ENCODE measurements at regions not wholly inside any gene's neighbourhood (a gene's known extent, or its start where the extent isn't known, plus 50 kb on each side); places are given as distances from the start of the nearest gene placed in this dataset.

DNA sequence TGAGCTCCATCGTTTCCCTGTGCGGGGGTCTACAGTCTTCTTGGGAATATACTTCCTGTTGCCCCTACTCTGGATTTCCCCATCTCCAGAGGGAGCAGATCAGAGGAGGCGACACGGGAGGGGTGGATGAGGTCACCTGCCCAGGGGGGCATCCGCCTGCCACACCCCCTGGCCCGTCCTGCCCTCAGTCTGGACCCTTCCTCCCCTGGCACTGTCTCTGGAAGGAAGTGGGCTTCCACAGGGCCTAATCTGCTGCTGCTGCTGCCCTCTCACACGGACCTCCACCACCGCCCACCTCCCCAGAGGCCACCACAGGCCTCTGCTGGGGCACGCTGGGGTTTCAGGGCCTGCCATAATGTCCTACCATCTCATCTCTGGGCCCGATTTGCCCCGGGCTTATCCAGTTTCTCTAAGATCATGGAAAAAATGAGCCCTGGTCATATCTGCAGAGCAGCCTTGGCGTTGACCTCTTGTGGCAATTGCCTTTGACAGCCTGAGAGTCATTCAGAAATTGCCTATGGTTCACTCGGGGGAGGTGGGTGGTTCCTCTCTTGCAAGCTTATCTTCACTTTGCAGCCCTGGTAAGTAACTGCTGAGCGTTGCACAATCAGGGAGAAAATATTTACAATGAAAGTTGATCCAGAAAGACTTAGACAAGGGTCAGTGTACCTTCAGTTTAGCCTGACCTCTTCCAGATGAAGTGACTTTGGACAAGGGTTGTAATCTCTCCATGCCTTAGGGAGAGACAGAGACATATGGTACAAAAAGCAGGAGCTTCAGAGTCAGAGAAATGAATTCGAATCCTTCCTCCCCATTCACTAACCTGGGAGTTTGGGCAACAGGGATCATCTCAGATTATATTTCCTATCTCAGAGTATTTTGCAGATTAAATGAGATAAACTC is 252.4 kb downstream of the TOMM20 start:
- Histone ChIP-seq H3K4me2 (ENCODE audit: control insufficient read depth, extremely low read depth, insufficient read depth, low read depth, low read length) (no peak overlapping the region), H3K9me3 (ENCODE audit: control insufficient read depth, low read depth, low read length) (no peaks in the 10 kb centered on the region), H2AFZ (ENCODE audit: control insufficient read depth, low read length) (peak overlapping the region; percentile 37), H4K20me1 (ENCODE audit: control insufficient read depth, extremely low read depth, insufficient read depth, low read length) (no peaks in the 10 kb centered on the region), H3K4me3 (ENCODE audit: control insufficient read depth in 2 of 3, extremely low read depth in 1 of 3, insufficient read depth in 2 of 3, low read depth in 1 of 3, low read length in 3 of 3) (no peak overlapping the region), H3K9me1 (ENCODE audit: control insufficient read depth, extremely low read depth, insufficient read depth, low read length) (no peaks in the 10 kb centered on the region), H3K27ac (ENCODE audit: control insufficient read depth, insufficient read depth, low read length) (no peak overlapping the region), H3K27me3 (ENCODE audit: control insufficient read depth, extremely low read depth, insufficient read depth, low read length) (no peaks in the 10 kb centered on the region), H3K79me2 (ENCODE audit: control insufficient read depth, insufficient read depth, low read length) (no peaks in the 10 kb centered on the region), H3K36me3 (ENCODE audit: control insufficient read depth in 2 of 2, extremely low read depth in 1 of 2, insufficient read depth in 2 of 2, low read length in 2 of 2) (no peaks in the 10 kb centered on the region), H3K9ac (ENCODE audit: control insufficient read depth, extremely low read depth, insufficient read depth, low read length) (no peak overlapping the region), H3K4me1 (ENCODE audit: control insufficient read depth, extremely low read depth, insufficient read depth, low read length) (peaks cover 9% of the 10 kb centered on the region)
- TF ChIP-seq EZH2 (IDR thresholded peaks at IDR 0.05; ENCODE audit: low read length): no peak
- TF ChIP-seq, protein P1, sequence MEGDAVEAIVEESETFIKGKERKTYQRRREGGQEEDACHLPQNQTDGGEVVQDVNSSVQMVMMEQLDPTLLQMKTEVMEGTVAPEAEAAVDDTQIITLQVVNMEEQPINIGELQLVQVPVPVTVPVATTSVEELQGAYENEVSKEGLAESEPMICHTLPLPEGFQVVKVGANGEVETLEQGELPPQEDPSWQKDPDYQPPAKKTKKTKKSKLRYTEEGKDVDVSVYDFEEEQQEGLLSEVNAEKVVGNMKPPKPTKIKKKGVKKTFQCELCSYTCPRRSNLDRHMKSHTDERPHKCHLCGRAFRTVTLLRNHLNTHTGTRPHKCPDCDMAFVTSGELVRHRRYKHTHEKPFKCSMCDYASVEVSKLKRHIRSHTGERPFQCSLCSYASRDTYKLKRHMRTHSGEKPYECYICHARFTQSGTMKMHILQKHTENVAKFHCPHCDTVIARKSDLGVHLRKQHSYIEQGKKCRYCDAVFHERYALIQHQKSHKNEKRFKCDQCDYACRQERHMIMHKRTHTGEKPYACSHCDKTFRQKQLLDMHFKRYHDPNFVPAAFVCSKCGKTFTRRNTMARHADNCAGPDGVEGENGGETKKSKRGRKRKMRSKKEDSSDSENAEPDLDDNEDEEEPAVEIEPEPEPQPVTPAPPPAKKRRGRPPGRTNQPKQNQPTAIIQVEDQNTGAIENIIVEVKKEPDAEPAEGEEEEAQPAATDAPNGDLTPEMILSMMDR (optimal IDR thresholded peaks at IDR 0.05 in 1 of 3, IDR thresholded peaks at IDR 0.05 in 1 of 3, conservative IDR thresholded peaks at IDR 0.05 in 1 of 3; ENCODE audit: extremely low read depth in 1 of 3, insufficient read depth in 2 of 3, low read length in 3 of 3): no peak
- FAIRE-seq: no peak
- no peak for DNase-seq (ENCODE audit: low read depth, low spot score)
- dilution Hi-C loops (cut with MboI; ENCODE audit: extremely low pct_ligation_motif_present, low sequenced_read_pairs): loop anchor here (10.0 kb wide), 1 partner anchor 199 kb away; no protein-coding TSS in a partner anchor

DNA sequence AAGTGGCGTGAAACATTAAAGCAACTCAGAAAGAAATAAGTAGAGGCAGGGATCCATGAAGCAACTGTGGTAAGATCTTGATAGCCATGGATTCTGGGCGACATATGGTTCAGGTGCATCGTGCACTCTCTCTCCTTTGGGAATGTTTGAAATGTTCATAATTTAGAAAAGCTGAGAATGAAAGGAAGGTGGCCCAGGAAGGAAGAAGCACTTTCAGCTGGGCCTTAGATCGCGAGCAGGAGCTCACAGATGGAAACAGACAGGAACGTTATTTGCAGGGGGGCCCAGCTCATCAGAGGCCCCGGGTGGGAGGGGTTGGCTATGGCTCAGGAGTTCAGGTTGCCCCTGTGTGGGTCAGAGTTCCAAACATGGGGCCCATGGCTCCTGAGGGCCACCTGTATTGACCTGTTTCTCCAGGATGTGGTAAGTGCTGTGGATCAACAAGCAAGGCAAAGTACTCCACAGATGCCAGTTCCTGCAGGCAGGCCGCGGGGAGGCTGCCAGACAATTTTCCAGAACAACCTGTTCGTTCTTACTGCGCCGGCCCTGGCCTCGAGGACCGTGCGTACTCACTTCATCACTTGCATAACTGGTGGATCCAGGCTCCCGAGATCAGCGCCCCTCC is 253.2 kb downstream of the TOMM20 start:
- Histone ChIP-seq H3K4me2 (ENCODE audit: control insufficient read depth, extremely low read depth, insufficient read depth, low read depth, low read length) (no peak overlapping the region), H3K9ac (ENCODE audit: control insufficient read depth, extremely low read depth, insufficient read depth, low read length) (no peak overlapping the region), H3K9me1 (ENCODE audit: control insufficient read depth, extremely low read depth, insufficient read depth, low read length) (no peaks in the 10 kb centered on the region), H3K27me3 (ENCODE audit: control insufficient read depth, extremely low read depth, insufficient read depth, low read length) (no peaks in the 10 kb centered on the region), H3K79me2 (ENCODE audit: control insufficient read depth, insufficient read depth, low read length) (no peaks in the 10 kb centered on the region), H4K20me1 (ENCODE audit: control insufficient read depth, extremely low read depth, insufficient read depth, low read length) (no peaks in the 10 kb centered on the region), H2AFZ (ENCODE audit: control insufficient read depth, low read length) (peak overlapping the region; percentile 37), H3K4me3 (ENCODE audit: control insufficient read depth in 2 of 3, extremely low read depth in 1 of 3, insufficient read depth in 2 of 3, low read depth in 1 of 3, low read length in 3 of 3) (no peak overlapping the region), H3K9me3 (ENCODE audit: control insufficient read depth, low read depth, low read length) (no peaks in the 10 kb centered on the region), H3K36me3 (ENCODE audit: control insufficient read depth in 2 of 2, extremely low read depth in 1 of 2, insufficient read depth in 2 of 2, low read length in 2 of 2) (no peaks in the 10 kb centered on the region), H3K27ac (ENCODE audit: control insufficient read depth, insufficient read depth, low read length) (no peak overlapping the region), H3K4me1 (ENCODE audit: control insufficient read depth, extremely low read depth, insufficient read depth, low read length) (peaks cover 9% of the 10 kb centered on the region)
- dilution Hi-C loops (cut with MboI; ENCODE audit: extremely low pct_ligation_motif_present, low sequenced_read_pairs): loop anchor here (10.0 kb wide), 1 partner anchor 199 kb away; no protein-coding TSS in a partner anchor
- TF ChIP-seq, protein P1 (optimal IDR thresholded peaks at IDR 0.05 in 1 of 3, IDR thresholded peaks at IDR 0.05 in 1 of 3, conservative IDR thresholded peaks at IDR 0.05 in 1 of 3; ENCODE audit: extremely low read depth in 1 of 3, insufficient read depth in 2 of 3, low read length in 3 of 3): no peak
- TF ChIP-seq EZH2 (IDR thresholded peaks at IDR 0.05; ENCODE audit: low read length): no peak
- no peak for FAIRE-seq
- no peak for DNase-seq (ENCODE audit: low read depth, low spot score)
